ENCODE measurements at regions not wholly inside any gene's neighbourhood (a gene's known extent, or its start where the extent isn't known, plus 50 kb on each side); places are given as distances from the start of the nearest gene placed in this dataset.

DNA sequence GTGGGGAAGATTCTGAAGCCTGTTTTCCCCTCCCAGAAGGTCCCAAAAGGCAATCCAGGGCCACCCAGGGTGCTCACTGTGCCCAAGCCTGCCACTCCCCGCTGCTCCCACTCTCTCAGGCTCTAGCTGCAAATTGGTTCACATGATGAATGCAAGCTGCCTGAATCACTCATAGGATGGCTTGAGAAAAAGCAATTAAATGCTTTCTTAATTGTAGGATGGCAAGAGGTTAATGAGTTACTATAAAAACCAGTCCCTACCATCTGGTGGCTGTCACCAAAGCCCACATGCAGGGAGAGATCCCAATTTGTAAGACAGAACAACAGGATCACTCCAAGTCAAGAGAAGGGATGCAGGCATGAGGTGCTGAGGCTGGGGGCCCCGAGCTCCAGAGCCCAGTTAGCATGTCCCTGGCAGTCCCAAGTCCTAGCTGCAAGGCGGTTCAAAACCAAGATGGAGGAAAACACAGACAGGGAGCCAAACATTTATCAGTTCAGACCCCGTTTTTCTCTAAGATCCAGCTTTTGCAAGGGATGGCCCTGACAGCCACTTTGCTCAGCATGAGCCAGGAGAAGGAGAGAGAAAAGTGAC lies 207.1 kb downstream of the UACA start:
- DNase-seq (ENCODE audit: low read depth in 2 of 2): no peak

DNA sequence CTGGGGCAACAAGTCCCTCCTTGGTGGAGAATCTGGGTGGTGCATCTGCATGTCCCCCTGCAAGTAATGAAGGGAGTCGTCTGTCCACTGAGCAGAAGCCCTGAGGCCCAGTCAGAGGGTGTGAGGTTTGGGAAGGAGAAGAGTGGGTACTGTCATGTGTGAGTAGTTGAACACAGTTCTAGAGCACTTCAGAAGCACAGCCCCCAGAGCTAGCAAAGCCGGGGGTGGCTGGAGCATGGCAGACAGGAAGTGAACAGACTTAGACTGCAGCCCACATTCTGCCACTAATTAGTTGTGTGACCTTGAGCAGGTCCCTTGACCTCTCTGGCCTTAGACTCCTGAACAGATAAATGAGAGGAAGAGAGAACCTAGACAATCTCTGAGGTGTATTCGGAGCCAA lies 207.6 kb downstream of the UACA start:
- no peak for DNase-seq (ENCODE audit: low read depth in 2 of 2)

DNA sequence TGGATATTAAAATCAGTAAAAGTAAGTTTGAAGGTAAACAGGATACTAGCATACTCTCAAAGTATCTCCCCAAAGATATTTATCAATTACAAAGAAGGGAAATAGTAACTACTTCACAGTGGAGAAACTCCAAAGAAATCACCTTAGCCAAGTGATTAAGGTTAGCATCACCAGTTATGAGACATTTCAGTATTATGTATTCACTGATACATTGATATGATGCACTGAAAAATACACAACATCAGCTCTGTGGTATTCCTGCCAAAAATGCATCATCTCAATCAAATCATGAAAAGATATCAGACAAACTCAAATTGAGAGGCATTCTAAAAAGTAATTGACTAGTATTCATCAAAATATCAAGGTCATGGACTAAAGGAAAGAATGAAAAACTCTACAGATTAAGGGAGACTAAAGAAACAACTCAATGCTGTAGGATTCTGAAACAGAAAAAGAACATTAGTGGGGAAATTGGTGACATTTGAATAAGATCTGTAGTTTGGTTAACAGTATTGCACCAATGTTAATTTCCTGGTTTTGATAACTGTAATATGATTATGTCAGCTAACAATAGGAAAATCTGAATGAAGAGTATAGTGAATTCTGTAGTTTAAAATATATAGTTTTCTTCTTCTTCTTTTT lies 215.4 kb downstream of the UACA start:
- no peak for DNase-seq (ENCODE audit: low read depth in 2 of 2)

DNA sequence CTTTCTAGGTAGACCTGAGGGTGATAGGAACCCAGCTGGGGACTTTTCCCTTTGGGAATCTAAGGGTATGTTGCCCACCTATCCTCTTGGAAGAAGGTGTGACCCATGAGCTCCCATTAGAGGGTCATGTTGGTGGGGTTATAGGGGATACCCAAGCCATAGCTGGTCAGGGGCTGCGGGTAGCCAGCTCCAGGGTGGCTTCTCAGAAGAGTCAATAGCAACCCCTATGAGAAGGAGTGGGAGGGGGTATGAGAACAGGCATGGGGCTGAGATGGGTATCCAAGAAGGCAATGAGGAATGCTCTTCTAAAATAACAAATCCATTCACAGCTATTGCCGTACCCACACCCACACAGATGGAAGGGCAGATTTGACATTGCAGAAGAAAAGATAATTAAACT lies 217.8 kb downstream of the UACA start:
- DNase-seq (ENCODE audit: low read depth in 2 of 2): no peak

DNA sequence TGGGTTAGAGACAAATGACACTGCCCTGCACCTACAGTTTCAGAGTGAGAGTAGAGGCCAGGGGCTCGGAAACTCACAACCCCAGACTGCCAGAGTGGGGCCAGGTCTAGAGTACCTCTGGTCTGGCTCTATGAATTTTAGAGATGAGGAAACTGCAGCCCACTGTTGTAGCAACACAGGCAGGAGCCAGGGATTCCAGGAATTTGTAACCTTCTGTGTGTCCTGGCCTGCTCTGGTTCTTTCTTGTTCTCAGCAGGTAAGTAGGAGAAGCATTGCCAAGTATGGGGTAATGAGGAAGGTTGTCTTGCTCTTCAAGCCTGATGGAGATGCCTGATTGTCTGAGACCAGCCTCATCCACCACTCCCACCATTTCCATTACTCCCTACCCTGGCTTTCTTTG lies 221.8 kb downstream of the UACA start:
- no peak for DNase-seq (ENCODE audit: low read depth in 2 of 2)

DNA sequence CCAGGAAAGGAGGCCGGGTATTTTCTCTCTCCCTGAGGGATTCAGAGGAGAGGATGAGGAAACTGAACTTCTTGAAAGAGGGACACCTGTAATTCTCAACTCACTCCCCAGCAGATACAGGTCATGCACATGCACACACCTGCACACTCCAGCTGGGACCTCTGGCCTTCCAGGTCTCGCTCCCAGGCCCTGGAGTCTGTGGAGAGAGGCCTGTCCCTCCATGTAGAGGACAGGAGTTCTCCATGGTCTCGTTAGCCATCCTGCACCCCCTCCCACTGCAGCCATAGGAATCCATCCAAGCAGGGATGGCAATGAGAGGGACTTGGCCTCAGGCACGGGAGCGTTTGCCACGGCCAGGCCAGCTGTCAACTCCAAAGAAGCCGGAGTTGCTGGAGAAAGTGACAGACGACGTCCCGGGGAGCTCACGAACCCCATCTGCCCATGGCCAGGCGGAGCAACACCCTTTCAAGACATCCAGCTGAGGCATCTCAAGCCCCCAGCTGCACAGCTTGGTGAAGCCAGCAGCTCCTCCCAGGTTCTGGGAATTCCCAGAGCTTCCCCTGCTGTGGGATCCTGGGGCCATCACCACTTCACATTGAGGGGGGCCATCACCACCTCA lies 223.3 kb downstream of the UACA start:
- DNase-seq (ENCODE audit: low read depth in 2 of 2): no peak

DNA sequence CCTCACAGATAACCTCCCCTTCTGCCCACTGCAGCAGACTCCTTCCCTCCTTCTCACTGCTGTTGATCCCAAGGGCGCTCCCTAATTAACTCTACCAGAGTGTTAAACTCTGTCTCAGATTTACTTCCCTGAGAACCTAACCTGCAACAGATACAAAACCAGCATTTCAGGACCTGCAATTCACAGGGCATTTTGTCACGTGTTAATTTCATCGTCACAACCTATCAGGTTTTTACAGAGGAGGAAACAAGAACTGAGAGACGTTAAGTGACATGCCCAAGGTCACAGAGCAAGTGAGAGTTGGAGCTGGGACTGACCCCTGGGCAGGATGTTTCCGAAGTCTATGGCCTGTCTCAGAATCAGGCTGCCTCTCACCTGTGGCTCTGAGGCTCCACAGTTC lies 223.9 kb downstream of the UACA start:
- no peak for DNase-seq (ENCODE audit: low read depth in 2 of 2)

DNA sequence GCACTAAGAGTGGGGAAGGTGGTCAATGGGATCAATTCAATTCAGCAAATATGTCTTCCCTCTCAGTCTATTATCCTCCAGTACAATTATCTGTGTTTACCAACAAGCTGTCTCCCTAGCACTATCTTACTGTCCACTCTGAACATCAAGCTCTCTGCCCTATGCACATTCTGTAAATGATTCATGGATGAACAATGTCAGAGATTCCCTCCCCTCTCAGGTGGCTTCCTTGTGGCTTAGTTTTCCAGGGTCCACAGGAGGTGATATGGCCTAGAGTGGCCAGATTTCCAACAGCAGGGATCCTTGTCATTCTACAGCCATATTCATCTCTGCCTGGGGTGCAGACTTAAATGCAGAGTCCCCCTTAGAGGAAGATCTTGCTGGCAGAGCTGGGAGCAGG lies 225.1 kb downstream of the UACA start:
- DNase-seq (ENCODE audit: low read depth in 2 of 2): no peak

DNA sequence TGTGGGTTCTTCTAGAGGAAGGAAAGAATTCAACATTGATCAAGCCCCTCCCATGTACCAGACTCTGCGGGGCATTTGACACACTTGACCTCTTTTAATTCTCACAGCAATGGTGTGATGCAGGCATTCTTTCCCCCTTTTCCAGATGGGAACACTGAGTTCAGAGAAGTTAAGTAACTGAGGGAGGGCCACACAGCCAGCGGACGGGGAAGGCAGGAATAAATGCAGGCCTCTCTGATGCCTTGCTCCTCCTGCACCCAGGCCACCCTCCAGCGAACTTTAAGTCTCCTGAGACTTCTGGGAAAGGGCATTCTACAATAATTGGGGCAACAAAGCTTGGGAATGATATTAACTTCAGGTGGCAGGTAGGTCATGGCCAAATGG lies 227.4 kb downstream of the UACA start:
- no peak for DNase-seq (ENCODE audit: low read depth in 2 of 2)

DNA sequence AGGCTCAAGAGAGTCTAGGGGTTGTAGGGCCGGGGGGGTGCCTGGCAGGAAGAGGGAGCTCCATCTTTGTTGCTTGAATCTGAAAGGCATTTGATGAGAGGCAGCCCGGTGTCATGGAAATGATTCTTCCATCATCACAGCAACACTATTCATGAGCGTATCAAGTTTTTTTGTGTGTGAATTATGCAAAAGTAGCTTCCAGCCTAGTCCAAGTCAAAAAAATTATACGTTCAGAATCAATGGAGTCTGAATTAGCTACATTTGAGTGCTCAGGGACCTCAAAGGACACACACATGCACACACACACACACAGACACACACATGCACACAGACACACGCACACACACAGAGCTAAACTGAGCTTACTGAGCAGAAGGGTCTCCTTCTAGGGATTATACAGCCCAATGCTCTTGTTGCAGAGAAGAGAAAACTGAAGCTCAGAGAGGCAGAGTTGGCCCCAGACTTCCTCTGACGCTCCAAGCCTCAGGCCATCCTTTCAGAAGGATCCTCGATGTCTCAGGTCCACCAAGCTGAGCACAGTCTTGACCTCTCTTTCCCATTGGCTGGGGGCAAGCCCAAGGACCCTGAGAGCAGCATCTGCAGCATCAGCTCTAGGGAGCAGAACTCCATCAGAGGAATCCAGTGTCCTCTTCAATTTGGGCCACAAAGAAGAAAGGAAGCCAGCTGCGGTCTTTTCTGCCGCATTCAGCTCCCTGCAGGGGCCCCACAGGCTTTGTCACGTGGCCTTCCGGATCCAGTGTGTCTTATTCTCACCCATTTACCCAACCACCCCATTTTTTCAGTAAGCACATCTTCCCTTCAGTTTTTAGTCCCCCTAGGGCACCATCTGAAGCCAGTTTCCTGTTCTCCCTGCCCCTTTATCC lies 228.0 kb downstream of the UACA start:
- DNase-seq (ENCODE audit: low read depth in 2 of 2): no peak

DNA sequence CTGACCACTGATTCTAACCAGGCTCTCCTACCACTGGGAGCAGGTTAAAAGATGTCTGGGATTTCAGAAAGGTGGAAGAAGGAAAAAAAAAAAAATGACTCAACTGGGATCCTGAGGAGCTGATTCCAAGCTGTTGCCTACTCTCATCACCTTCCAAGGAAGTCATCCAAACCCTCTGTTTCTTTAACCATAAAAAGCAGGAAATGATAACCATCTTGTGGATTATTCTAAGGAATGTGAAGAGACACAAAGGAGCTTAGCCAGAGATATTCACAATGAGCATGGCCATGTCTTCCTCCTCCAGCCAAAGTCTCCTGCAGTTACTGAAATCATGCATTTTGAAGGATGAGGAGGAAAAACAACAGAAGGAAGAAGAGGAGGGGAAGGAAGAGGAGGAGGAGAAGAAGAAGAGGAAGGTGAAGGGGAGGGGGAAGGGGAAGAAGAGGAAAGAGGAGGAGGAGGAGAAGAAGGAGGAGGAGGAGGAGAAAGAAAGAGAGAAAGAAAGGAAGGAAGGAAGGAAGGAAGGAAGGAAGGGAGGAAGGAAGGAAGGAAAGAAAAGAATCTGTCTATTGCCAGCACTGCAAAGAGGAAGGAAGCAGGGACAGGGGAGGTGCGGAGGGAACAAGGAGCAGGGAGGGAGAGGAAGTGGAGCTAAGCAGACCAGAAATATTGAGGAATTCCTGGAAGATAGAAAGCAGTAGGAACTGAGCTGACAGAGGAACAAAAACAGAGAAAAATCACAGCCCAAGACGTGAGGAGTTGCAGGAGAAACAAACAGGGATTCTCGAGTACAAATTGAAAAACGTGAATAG lies 229.2 kb downstream of the UACA start:
- DNase-seq (ENCODE audit: low read depth in 2 of 2): peak; percentile 28 to 31

DNA sequence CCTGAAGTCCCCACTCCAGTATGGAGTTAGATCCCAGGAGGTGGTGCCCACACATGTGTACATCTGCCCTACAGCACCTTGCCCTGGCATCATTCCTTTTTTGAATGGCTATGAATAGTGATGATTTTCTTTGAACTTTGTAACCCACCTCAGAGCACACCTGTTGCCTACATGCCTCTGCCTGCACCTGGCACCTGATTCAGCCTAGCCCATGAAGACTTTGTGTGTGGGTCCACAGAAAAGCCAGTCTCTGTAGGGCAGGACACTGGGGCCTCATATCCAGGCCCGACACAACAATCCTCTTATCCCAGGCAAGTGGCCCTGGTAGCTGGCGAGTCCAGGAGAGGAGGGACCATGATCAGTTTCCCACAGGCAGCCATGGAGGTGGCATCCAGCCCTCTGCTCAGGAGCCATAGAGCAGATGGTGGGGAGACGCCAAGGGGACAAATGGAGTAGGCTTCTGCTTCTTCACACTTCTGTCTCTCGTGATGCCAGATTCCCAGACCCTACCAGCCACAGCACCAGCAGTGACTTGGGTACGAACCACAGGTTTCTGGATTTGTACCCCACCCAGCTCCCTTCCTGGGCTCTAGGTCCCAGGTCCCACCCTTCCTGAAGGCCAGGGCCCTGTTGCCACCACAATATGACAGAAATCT lies 230.7 kb downstream of the UACA start:
- no peak for DNase-seq (ENCODE audit: low read depth in 2 of 2)

DNA sequence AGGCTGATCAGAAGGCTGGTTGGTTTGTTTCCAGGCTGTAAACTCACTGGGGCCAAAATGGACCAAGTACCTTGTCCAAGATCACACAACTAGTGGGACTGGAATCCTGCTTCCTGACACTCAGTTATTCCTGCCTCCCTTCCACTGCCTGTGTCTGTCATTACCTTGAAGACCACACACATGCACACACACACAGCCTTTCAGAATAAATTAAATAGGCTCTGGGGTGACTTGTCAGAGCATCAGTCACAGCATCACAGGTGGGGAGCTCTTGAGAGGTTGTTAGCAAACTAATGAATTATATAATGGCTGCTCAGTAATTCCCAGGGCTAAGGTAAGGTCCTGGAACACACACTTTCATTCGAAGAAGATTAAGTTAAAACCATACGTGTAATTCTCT lies 231.8 kb downstream of the UACA start:
- no peak for DNase-seq (ENCODE audit: low read depth in 2 of 2)

DNA sequence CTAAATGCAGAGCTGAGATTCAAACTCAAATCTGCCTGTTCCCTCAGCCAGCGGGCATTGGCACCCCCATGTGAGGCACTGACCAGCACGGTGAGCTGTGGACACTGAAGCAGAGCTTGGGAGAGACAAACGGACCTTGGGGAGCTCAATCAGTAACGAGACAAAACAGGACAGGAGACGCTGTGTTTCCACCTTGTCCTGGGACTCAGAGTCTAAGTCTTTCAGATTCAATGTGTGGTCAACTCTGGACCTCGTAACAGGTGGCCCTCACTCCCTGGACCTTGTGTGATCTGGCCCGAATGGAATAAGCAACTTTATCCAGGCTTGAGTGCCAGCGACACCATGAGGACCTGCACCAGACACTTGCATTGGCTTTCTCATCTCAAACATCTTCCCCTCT lies 232.5 kb downstream of the UACA start:
- no peak for DNase-seq (ENCODE audit: low read depth in 2 of 2)

DNA sequence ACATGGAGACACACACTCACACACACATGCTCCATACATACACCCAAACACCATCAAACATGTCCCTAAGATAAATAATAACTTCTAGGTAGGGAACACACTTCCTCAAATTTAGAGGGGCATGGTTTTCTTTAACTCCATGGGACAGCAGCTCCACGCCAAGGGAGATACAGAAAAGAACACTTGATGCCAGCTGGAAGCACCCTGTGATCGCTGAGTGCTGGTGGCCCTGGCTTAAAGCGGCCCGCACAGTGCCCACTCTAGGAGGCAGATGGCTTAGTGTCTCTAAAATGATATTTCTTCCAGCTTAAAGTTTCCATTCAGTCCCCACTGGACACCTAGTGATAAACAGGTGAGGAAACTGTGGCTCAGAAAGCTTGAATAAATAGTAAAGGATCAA lies 232.9 kb downstream of the UACA start:
- no peak for DNase-seq (ENCODE audit: low read depth in 2 of 2)

DNA sequence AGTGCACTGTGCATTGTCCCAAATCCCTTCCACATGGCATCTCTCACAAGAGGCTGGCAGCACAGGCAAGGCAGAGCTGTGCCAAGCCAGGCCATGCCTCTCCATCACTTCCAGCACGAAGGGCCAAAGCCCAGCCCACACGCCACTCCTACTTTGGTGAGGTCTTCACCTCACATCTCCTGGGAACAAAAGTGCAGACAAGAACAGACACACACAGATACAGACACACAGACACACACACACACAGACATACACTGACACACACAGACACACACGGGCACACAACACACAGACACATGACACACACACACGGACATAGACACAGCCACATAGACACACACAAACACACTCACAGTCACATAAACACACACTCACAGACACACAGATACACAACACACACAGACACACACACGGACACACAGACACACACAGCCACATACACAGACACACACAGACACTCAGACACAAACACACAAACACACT lies 233.3 kb downstream of the UACA start:
- no peak for DNase-seq (ENCODE audit: low read depth in 2 of 2)

DNA sequence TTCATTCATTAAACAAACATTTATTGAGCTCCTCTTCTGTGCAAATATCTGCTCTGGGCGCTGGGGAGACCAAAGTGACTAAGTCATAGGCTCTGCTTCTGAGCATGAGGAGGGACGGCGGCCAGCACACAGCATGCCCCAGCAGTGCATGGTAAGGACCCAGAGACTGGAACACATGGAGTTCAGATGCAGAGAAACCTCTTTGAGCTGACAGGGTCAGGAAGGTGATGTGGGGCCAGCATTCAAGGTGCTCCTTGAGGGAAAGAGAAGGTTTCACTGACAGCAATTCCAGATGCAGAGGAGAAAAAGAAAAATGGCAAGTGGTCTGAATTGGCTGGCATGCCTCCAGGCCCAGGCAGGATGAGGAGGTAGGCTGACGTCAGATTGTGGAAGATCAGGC lies 234.5 kb downstream of the UACA start:
- no peak for DNase-seq (ENCODE audit: low read depth in 2 of 2)

DNA sequence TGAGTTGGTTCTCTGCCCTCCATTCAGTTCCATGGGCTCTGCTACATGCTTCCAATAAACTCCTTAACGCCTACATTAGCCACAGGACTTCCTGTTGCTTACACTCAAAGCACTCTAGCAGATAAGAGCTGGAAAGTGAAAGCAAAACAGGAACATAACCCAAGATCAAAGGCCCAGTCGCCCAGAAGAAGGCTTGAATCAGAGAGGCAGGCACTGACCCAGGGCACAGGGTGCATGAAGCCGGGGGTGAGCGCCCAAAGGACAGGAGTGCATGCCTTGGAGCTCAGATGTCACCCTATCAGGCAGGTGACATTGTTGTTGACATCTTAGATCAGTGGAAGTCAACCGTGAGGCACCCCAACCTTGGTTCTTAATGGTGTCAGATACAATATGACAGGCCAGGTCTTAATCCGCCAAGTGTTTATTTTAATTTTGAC lies 235.1 kb downstream of the UACA start:
- DNase-seq (ENCODE audit: low read depth in 2 of 2): no peak

DNA sequence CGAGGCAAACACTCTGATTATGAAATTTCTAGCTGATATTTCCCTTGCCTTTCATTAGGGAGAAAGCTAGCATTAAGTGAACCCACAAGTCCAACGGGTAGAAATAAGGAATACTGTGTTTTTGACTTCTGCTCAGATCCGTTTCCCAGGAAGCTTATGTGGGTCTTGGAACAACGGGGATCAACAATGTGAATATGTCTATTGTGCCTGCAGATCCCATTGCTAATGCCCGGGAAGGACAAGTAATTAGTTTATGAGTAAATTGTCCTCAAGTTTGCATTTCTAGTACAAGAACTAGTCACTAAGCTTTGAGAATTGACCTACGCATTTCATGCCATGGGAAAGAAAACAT lies 236.4 kb downstream of the UACA start:
- no peak for DNase-seq (ENCODE audit: low read depth in 2 of 2)

DNA sequence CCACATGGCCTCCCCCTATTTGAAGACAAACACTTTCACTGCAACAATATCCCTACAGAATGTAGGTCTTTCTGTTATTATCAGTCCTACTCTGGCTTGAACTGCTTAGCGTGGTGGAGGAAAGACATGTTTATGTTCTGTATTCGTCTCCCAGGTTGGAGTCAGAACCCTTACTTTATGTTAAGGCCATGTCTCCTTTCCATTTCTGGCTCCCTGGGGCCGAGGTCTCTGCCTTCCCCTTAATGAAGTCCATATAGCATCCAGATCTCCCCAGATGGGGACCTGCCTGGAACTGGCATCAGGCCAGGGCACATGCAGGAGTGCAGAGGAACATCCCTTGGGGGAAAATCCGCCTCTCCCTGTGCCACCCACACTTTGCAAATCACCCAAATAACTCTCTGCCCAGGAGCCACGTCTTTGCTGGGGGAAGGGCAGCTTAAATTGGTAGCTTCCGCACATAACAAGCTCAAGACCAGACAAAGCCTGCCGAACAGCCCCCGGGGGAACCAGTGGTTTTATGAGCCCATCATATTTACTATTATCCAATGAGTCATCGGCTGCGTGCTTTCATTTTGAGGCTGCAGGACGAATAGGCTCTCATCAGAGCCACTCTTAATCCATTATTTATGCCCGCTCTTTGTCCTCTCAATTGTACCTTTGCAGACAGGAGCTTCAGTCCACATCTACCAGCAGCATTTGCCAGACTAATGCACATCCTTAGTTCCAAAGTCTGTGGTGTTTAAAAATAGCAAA lies 237.0 kb downstream of the UACA start:
- peak; percentile 75 to 76 for DNase-seq (ENCODE audit: low read depth in 2 of 2)

Measured in fibroblast of skin of left biceps (primary cell).